K562 (cell line): ENCODE measurements at regions not wholly inside any gene's neighbourhood (a gene's known extent, or its start where the extent isn't known, plus 50 kb on each side); places are given as distances from the start of the nearest gene placed in this dataset.

ENCODE experiments used
- ATAC-seq: fragments of 200-7000 bp; cut with Tn5 transposase; 3 replicates; pipeline ENCODE4 v1.9.1; 2020; ENCODE audit warnings: moderate library complexity
- BruUV-seq: library from RNA; stranded (reverse); fragments of 400-500 nt; replicated peaks from 2 replicates; lab custom pipeline; 2021; lab: Mats Ljungman, UMichigan
- CTCF ChIA-PET: fragments of 300-600 bp; formaldehyde crosslinking; extraction: SDS; loops from one replicate; lab custom pipeline; 2021; ENCODE audit warnings: low intra/inter-chr PET ratio; lab: Yijun Ruan, JAX
- POLR2A ChIA-PET: fragments of 300-600, 350-650 bp; sonication (Branson Sonifier 250); formaldehyde crosslinking; extraction: SDS; loops from one replicate; lab custom pipeline; 2021; ENCODE audit warnings: antibody characterized with exemption, inconsistent platforms; lab: Yijun Ruan, JAX
- DNase-seq, 4 experiments: peaks; one replicate each; pipeline versions ENCODE4 v3.0.0 to v3.0.0-alpha.2; 2011 to 2018; ENCODE audit warnings: low spot score in 3 of 4, mixed read lengths in 3 of 4; ENCODE audit errors: extremely low read depth in 1 of 4
- FAIRE-seq: peaks from 2 replicates; lab custom pipeline; 2011; peaks lifted over from hg19 to GRCh38; lab: Jason Lieb, UNC
- H2AFZ ChIP-seq: 2 replicates; pipeline ENCODE4 v1.6.0; 2011; ENCODE audit warnings: low read depth, low read length, control low read depth, inconsistent platforms
- H3K27ac ChIP-seq: fragments of 200-600 bp; 3 replicates; pipeline ENCODE4 v1.8.0; 2011; ENCODE audit warnings: low read depth, mild to moderate bottlenecking, control low read depth, inconsistent platforms, low read length, moderate library complexity, mixed read lengths; ENCODE audit errors: extremely low read depth
- H3K27me3 ChIP-seq, 2 experiments: fragments of 300-600 bp in 1 of 2; 2 replicates in 1 of 2; 3 replicates in 1 of 2; pipeline versions ENCODE4 v1.6.0 to v1.8.0; 2011; ENCODE audit warnings: inconsistent platforms in 2 of 2, low read length in 2 of 2, mild to moderate bottlenecking in 1 of 2, mixed read lengths in 1 of 2, moderate library complexity in 1 of 2; ENCODE audit not compliant: control insufficient read depth in 2 of 2, insufficient read depth in 2 of 2
- H3K36me3 ChIP-seq: fragments of 300-600 bp; 3 replicates; pipeline ENCODE4 v1.8.0; 2011; ENCODE audit warnings: mild to moderate bottlenecking, low read length, inconsistent platforms; ENCODE audit not compliant: control insufficient read depth, insufficient read depth
- H3K4me1 ChIP-seq, 2 experiments: fragments of 200-600 bp in 1 of 2; replicated peaks in 1 of 2; 2 replicates in 1 of 2; 3 replicates in 1 of 2; pipeline versions ENCODE4 v1.5.1 to v1.8.0; 2011; ENCODE audit warnings: inconsistent platforms in 2 of 2, low read length in 2 of 2, mild to moderate bottlenecking in 1 of 2, mixed read lengths in 1 of 2, moderate library complexity in 1 of 2; ENCODE audit not compliant: control insufficient read depth in 2 of 2, insufficient read depth in 2 of 2
- H3K4me2 ChIP-seq: 2 replicates; pipeline ENCODE4 v1.6.1; 2011; ENCODE audit warnings: low read length, control low read depth, inconsistent platforms, mixed read lengths; ENCODE audit not compliant: insufficient read depth
- H3K4me3 ChIP-seq: fragments of 200-600 bp; sonication (generic), shearing (Covaris generic); 2 replicates; pipeline ENCODE4 v1.5.1; 2016; ENCODE audit warnings: control low read depth, inconsistent platforms
- H3K79me2 ChIP-seq: fragments of 200-600 bp; 3 replicates; pipeline ENCODE4 v1.8.0; 2011; ENCODE audit warnings: low read length, inconsistent platforms; ENCODE audit not compliant: control insufficient read depth, insufficient read depth
- H3K9ac ChIP-seq, 2 experiments: 2 replicates each; pipeline versions ENCODE4 v1.6.0 to v1.6.1; 2011; ENCODE audit warnings: low read depth in 2 of 2, low read length in 2 of 2, control low read depth in 1 of 2, inconsistent platforms in 1 of 2, mild to moderate bottlenecking in 1 of 2, mixed read lengths in 1 of 2; ENCODE audit not compliant: insufficient read depth in 1 of 2
- H3K9me1 ChIP-seq: one replicate; pipeline ENCODE4 v1.6.0; 2011; ENCODE audit warnings: inconsistent platforms, mild to moderate bottlenecking, low read length, moderate library complexity; ENCODE audit not compliant: control insufficient read depth, insufficient read depth
- H3K9me3 ChIP-seq: replicated peaks from 2 replicates; pipeline ENCODE4 v1.5.1; 2011; ENCODE audit warnings: low read depth, low read length, inconsistent platforms; ENCODE audit not compliant: control insufficient read depth, insufficient read depth
- H4K20me1 ChIP-seq: replicated peaks from 2 replicates; pipeline ENCODE4 v1.6.1; 2011; ENCODE audit warnings: low read length, inconsistent platforms, mixed read lengths; ENCODE audit not compliant: control insufficient read depth, insufficient read depth
- CTCF ChIP-seq, 3 experiments: IDR thresholded peaks in 2 of 3; conservative IDR thresholded peaks in 1 of 3; 2 replicates each; pipeline ENCODE4 v1.5.1; 2011 to 2012; ENCODE audit warnings: low read length in 3 of 3, mild to moderate bottlenecking in 3 of 3, control low read depth in 2 of 3, improper control_type of control experiment in 1 of 3, inconsistent platforms in 1 of 3, low read depth in 1 of 3, mixed read lengths in 1 of 3, moderate library complexity in 1 of 3; ENCODE audit not compliant: insufficient read depth in 2 of 3
- DLX4 ChIP-seq: fragments of 250-450 bp; sonication (Bioruptor Pico); IDR thresholded peaks from 2 replicates; pipeline ENCODE4 v1.6.1; 2021; ENCODE audit warnings: mild to moderate bottlenecking
- HMG20A ChIP-seq: fragments of 450-650 bp; formaldehyde crosslinking; conservative IDR thresholded peaks from 2 replicates; pipeline ENCODE4 v1.4.0; 2020; ENCODE audit warnings: mild to moderate bottlenecking, mixed read lengths
- NR4A1 ChIP-seq, 2 experiments: fragments of 250-450 bp in 1 of 2; fragments of 450-650 bp in 1 of 2; sonication (Bioruptor Pico) in 1 of 2; IDR thresholded peaks; 2 replicates each; pipeline versions ENCODE4 v1.4.0 to v1.6.1; 2016 to 2020; ENCODE audit warnings: mild to moderate bottlenecking in 2 of 2, missing compliant biosample characterization in 1 of 2, missing genetic modification characterization in 1 of 2, moderate library complexity in 1 of 2
- RAD21 ChIP-seq, 2 experiments: fragments of 250-450 bp in 1 of 2; fragments of 450-650 bp in 1 of 2; sonication (Bioruptor Pico) in 1 of 2; formaldehyde crosslinking in 1 of 2; IDR thresholded peaks in 1 of 2; conservative IDR thresholded peaks in 1 of 2; 2 replicates each; pipeline versions ENCODE4 v1.4.0 to v1.8.0; 2020 to 2022; ENCODE audit warnings: mild to moderate bottlenecking in 2 of 2, moderate library complexity in 1 of 2
- REST ChIP-seq, 2 experiments: fragments of 450-650 bp; formaldehyde crosslinking in 1 of 2; IDR thresholded peaks; 2 replicates each; pipeline versions ENCODE4 v1.4.0 to v1.6.1; 2014 to 2020; ENCODE audit warnings: mild to moderate bottlenecking in 2 of 2, borderline replicate concordance in 1 of 2, low read depth in 1 of 2
- ZFP36 ChIP-seq: fragments of 150-350 bp; IDR thresholded peaks from 2 replicates; pipeline ENCODE4 v1.6.1; 2018; ENCODE audit warnings: low read length, low read depth; ENCODE audit not compliant: partially characterized antibody
- WGBS: fragments of 100-300 bp; shearing (Covaris generic); methylation state at CpG from one replicate; pipeline ENCODE4 v1.1.6; 2016; ENCODE audit warnings: low coverage, mixed read lengths; ENCODE audit not compliant: insufficient coverage; ENCODE audit errors: missing lambda C conversion rate; 5-methylcytosine and 5-hydroxymethylcytosine counted together
- in situ Hi-C: fragments of 300-500 bp; cut with MboI; formaldehyde crosslinking; loops from 4 replicates; pipeline ENCODE4 v1.15.0; 2018; ENCODE audit warnings: inconsistent platforms, mixed read lengths
- intact Hi-C: fragments of 100-400 bp; cut with micrococcal nuclease; formaldehyde crosslinking; loops from 2 replicates; pipeline ENCODE4 v1.14.2; 2022

GRCh38 chr6:138588805-138589434 lies 89.6 kb upstream of the NHSL1 start:
- in situ Hi-C loops, result loop anchor here (5.0 kb wide), 2 partner anchors 173 to 778 kb away; no protein-coding TSS in a partner anchor
- FAIRE-seq, result peak; percentile 98
- WGBS, result under 1% methylated on average over 13 of the region's 13 CpGs
- ATAC-seq, result peak; percentile 89
- Histone ChIP-seq H3K9ac (no peak overlapping the region), H3K4me2 (no peak overlapping the region), H3K36me3 (no peaks in the 10 kb centered on the region), H2AFZ (no peak overlapping the region), H3K4me3 (no peak overlapping the region), H3K27me3 (peaks cover 14 to 34% of the 10 kb centered on the region in 2 experiments; a peak in 4 of 5 replicates), H3K9me3 (no peaks in the 10 kb centered on the region), H4K20me1 (no peaks in the 10 kb centered on the region), H3K9me1 (no peaks in the 10 kb centered on the region), H3K4me1 (no peaks in the 10 kb centered on the region), H3K79me2 (no peaks in the 10 kb centered on the region), H3K27ac (no peak overlapping the region)
- no TSS peak for BruUV-seq
- intact Hi-C loops, result loop anchor here (1.0 kb wide), 2 partner anchors 177 to 775 kb away; no protein-coding TSS in a partner anchor
- peak; percentile 80 to 82 (median 82) for DNase-seq
- ChIA-PET POLR2A (interaction anchor here (0.7 kb wide), 1 partner anchor 113 kb away, joined by 3 read pairs; no protein-coding TSS in a partner anchor), CTCF (interaction anchor here (0.8 to 4.2 kb wide), 5 partner anchors 174 to 776 kb away, joined by 3 to 52 read pairs (median 4); no protein-coding TSS in a partner anchor)
- no peak for TF ChIP-seq NR4A1 (CRISPR knock-in tag; IDR thresholded peaks at IDR 0.05)
- no peak for TF ChIP-seq NR4A1 (tag; IDR thresholded peaks at IDR 0.05)
- no peak for TF ChIP-seq DLX4
- peak; percentile 88 to 95 (median 93) for TF ChIP-seq CTCF (IDR thresholded peaks at IDR 0.05 in 2 of 3, conservative IDR thresholded peaks at IDR 0.05 in 1 of 3; ENCODE audit: insufficient read depth in 2 of 3, low read depth in 1 of 3, low read length in 3 of 3)
- peak; percentile 82 to 88 for TF ChIP-seq RAD21 (CRISPR knock-in tag; conservative IDR thresholded peaks at IDR 0.05 in 1 of 2, IDR thresholded peaks at IDR 0.05 in 1 of 2)
- TF ChIP-seq REST (IDR thresholded peaks at IDR 0.05; ENCODE audit: borderline replicate concordance), result peak; percentile 61; the same call in 1 of the 2 replicates
- TF ChIP-seq REST (CRISPR knock-in tag; IDR thresholded peaks at IDR 0.05; ENCODE audit: low read depth), result no peak
- peak; percentile 11 for TF ChIP-seq ZFP36
- TF ChIP-seq HMG20A (CRISPR knock-in tag), result no peak
